Inflammatory macrophage (primary cell): ENCODE measurements at regions not wholly inside any gene's neighbourhood (a gene's known extent, or its start where the extent isn't known, plus 50 kb on each side); places are given as distances from the start of the nearest gene placed in this dataset.
"Not testable (repeated sequence)": the region's sequence is repeated elsewhere in the genome, so short reads cannot be mapped to it uniquely, and the experiment has no call there.

Source experiments
- DNase-seq, 2 donors: peaks; one replicate each; pipeline ENCODE4 v3.0.0-alpha.2; 2020 to 2022

DNA sequence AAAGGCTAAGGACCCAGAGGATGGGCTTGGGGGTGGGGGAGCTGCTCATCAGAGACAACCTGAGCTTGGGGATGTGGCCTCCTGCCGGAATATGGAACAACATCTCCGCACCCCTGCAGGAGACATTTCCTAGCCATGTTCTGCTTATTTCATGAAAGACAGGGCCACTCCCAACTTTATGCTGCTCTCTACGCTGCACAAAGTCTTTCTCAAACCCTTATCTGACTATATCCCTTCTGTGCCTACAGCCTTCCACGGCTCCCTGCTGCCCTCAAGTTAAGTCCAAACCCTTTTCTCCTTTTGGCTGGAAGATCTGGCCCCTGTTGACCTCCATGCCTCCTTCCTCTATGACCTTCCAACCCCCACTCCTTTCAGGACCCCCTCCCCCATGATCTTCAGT, 562.0 kb downstream of the MN1 start:
- no peak for DNase-seq

DNA sequence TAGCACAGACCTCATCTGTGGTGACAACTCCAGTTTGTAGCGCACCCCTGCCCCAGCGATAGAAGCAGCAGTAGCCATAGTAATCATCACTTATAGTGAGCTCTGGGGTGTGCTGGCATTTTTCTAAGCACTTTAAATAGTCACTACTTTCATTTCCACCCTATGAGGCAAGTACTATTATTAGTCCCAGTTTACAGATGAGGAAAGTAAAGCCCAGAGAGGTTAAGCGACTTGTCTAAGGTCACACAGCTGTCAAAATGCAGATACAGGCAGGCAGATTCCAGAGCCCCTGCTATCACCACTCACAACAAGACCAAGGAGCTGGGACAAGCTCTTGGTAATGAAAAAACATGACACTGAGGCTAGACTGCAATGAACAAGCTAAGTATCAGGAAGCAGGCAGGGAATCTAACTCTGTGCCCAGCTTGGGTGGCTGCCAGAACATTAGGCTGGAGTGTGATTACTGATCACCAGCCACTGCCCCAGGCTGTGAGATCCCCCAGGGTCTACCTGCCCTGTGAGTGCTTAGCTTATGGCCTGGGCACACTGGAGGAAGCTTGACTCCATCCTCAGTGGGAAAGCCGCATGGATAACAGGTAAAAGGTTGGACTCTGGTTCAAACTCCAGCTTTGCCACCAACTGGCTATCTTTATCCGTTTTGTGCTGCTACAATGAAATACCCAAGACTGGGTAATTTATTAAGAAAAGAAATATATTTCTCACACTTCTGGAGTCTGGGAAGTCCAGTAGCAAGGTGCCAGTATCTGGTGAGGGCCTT, 561.1 kb downstream of the MN1 start:
- DNase-seq: no peak

- no peak for DNase-seq
Observed at GRCh38 chr22:27241430-27242321, 559.9 kb downstream of the MN1 start.

- DNase-seq: no peak
Observed at GRCh38 chr22:27242474-27242873, 559.1 kb downstream of the MN1 start.

DNA sequence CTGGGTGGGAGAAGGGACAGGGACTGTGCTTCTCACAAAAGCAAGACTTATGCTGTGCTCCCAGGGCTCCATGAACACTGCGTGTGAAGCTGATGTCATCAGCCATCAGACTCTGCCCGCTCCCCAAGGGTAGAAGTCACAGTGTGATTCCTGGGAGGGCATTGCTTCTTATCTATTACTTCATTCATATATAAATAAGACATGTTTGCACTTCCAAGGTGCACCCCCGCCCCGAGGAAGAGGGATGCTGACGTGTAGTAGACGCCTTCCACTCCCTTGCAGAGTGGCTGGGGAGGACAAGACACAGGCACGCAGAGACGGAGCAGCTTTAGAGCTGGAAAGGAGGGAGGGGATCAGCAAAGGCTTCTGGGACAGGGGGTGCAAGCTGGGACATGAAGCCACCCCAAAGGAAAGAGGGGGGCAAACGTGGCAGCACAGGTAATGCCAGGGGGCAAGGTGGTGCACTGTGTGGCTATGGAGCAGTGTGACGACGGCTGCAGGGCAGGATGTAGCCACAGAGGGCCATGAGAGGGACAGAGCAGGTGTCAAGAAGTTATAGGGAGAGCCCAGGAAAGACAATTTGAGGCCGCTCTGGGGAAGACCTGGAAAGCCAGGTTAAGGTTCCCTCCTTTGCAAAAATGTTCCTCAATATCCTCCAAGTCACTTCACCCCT, 558.5 kb downstream of the MN1 start:
- DNase-seq: no peak

DNA sequence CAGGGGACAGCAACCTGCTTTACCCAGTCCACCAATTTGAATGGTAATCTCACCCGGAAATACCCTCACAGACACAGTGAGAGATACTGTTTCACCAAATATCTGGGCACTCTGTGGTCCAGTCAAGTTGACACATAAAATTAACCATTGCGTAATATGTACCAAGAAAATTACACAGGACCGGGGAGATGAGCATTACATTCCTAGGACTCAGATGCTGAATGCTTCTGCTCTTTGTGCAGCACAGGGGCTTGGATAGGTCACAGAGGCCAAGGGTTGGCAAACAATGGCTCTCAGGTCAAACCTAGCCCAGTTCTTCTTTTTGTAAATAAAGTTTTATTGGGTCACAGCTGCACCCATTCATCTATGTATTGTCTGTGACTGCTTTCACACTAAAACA, 557.2 kb downstream of the MN1 start:
- no peak for DNase-seq

DNA sequence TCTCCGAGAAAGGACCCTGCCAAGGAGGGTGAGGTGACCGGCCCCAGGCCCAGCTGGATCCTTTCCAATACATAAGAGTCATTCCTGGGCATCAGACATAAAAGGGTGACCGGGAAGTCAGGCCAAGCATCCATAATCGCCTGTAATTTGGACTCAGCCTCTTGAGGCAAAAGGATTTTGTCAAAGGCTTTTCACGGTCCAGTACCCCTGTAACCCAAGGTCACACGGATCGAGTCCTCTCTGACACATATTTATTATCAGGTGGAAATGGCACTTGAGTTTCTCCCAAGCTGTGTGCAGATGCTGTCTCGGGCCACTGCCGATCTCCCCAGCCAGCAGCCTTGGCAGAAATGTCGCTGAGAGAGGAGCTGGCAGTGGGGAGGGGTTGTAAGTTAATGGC, 556.5 kb downstream of the MN1 start:
- DNase-seq: no peak

- DNase-seq: no peak
Observed at GRCh38 chr22:27246558-27246957, 555.0 kb downstream of the MN1 start.

DNA sequence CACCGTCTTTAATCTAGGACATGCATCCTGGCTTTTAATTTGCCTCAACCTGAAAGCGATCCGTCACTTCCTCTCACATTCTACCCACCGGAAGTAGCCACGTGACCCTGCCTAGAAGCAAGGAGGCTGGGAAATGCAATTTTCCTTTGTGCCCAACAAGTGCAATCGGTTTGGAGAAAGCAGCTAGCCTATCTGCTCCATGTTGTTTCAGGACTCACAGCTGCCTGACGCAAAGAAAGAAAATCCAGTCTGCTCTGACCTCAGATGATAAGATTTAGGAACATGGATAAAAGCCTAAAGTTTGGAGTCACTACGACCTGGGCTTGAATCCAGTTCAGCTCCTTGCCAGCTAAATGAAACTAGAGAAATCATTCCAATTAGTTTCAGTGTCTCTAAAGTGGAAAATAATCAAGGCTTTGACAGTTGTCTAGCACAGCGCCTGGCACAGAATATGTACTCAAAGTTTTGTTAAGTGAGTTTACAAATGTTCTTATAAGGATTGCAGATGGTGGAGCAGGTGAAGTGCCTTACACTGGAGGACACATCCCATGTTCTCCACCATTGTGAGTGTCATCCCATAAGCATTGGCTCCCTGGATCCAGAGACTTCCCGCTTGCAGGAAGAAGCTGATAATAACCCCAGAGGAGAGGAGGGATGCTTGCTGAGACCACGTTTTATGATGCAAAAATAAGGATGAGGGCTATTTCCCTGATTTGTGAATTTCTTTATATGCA, 553.7 kb downstream of the MN1 start:
- no peak for DNase-seq

GRCh38 chr22:27250418-27250817, 551.1 kb downstream of the MN1 start:
- no peak for DNase-seq

- no peak for DNase-seq
Observed at GRCh38 chr22:27250886-27251285, 550.7 kb downstream of the MN1 start.

DNA sequence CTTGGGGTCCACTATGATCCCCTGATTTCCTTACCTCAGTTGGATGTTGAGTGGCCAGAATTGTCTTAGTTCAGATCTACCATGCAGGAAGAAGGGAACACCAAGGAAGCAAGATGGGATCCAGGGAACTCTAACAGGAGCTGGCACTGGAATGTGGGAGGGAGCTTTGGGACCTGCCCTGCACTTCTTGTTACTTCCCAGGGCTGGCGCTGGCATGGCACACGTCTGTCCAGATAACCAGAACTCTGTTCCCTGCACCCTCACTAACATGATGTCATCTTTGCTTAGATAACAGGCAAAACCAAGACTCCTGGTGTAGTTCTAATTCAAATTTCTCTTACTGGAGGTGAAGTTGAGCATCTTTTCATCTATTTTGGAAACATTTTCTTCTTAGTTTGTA, 550.0 kb downstream of the MN1 start:
- DNase-seq: no peak

- peak; percentile 42 to 52 for DNase-seq
Observed at GRCh38 chr22:27252282-27253049, 549.1 kb downstream of the MN1 start.

DNA sequence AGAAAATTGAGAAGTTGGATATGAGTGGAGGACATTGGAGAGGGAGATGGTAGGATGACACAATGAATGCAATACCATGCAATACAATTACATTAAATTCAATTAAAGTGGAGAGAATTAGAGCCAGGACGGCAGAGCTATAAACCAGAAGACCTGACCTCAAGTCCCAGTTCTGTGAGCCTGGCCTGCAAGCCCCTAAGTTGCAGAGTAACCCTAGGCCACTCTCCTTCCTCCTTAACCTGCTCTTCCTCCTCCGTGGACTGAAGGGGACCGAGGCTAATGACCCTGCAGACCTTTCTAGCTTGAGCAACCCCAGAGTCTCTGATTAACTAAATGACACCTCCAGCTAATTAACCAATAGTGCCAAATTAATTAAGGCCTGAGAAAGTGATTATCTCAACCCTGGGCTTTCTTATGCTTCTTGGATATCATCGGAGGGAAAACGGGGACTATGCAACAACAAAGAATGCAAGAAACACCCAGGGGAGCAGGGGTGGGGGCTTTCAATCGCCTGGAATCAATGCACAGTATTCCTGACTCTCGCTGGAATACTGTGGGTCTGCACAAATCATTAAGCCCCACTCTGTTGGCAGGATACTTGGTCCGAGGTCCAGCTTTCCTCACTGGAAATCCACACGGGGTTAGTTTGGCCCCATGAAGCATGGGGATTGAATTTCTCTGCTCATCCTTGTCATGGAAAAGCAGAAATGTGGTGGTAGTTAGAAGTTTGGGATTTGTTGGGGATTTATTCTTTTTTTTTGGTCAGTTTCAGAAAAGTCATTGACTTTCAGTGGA, 548.3 kb downstream of the MN1 start:
- DNase-seq: no peak

- DNase-seq: not testable (repeated sequence)
Observed at GRCh38 chr22:27254063-27254462, 547.5 kb downstream of the MN1 start.

DNA sequence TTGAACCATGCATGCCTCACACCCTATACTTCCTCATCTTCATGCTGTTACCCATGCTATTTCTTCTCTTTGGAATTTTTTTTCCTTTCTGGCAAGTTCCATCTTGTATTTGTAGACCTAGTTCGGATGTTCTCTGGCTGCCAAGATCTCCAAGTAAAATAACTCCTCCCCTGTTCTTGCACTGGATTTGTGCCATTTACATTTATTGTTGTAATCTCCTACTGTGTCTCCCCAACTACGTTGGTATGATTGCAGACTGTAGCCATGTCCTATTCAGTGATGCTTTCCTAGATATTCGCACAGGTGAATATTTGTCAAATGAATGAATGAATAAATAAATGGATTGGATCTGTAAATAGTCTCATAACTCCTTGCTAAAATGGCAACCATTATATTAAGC, 546.0 kb downstream of the MN1 start:
- no peak for DNase-seq

- DNase-seq: no peak
Observed at GRCh38 chr22:27257987-27258386, 543.6 kb downstream of the MN1 start.

- DNase-seq: no peak
Observed at GRCh38 chr22:27258616-27259172, 542.9 kb downstream of the MN1 start.

- DNase-seq: no peak
Observed at GRCh38 chr22:27259433-27259832, 542.1 kb downstream of the MN1 start.

GRCh38 chr22:27260087-27260698, 541.4 kb downstream of the MN1 start:
- DNase-seq: no peak
